ENCODE measurements at regions not wholly inside any gene's neighbourhood (a gene's known extent, or its start where the extent isn't known, plus 50 kb on each side); places are given as distances from the start of the nearest gene placed in this dataset.
"Not testable (repeated sequence)": the region's sequence is repeated elsewhere in the genome, so short reads cannot be mapped to it uniquely, and the experiment has no call there.

DNA sequence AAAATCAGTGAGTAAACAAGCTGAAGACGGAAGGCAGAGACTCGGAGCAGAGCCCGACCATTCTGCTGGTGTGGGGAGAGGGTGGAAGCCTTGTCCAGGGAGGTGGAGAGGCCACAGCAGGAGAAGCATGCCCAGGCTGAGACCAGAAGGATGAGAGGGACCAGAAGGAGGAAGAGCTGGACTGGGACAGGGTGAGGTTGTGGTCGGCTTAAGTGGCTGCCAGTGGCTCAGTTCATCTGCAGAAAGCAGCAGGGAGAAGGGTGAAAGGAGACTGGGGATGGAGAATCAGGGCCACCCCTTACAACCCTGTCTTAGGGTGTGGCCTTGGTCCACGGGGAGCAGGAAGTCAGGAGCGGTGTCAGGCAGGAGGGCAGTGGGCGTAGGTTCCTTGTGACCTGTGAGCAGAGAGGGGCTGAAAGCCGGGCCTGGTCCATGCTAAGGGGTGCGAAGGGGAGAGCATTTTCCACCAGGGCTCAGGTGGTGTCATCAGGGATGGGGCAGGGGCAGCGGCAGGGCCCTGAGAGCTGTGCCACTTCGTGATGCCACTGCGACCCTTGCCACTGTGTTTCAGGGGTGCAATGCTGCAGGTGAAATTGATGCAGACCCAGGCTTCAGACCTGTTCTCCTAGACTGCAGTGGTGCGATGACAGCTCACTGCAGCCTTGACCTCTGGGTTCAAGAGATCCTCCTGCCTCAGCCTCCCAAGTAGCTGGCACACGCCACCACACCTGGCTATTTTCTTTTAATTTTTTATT, 81.1 kb downstream of the TTLL2 start:
- Histone ChIP-seq H3K9me3 (ENCODE audit: low read depth, low read length, poor library complexity, severe bottlenecking) (no peaks in the 10 kb centered on the region), H3K36me3 (ENCODE audit: insufficient read depth, low read length, poor library complexity, severe bottlenecking) (no peaks in the 10 kb centered on the region), H3K27ac (ENCODE audit: low read depth, low read length, poor library complexity, severe bottlenecking) (no peak overlapping the region), H3K27me3 (replicated peaks; ENCODE audit: insufficient read depth, low read depth, low read length, poor library complexity) (no peaks in the 10 kb centered on the region), H3K4me1 (ENCODE audit: insufficient read depth, low read length, poor library complexity, severe bottlenecking) (no peaks in the 10 kb centered on the region), H3K4me3 (ENCODE audit: low read depth, low read length, poor library complexity, severe bottlenecking) (no peak overlapping the region)
- no peak for DNase-seq (ENCODE audit: low spot score)
- intact Hi-C loops (cut with micrococcal nuclease; ENCODE audit: unreplicated experiment), result no loop called here
- TF ChIP-seq, protein P1, sequence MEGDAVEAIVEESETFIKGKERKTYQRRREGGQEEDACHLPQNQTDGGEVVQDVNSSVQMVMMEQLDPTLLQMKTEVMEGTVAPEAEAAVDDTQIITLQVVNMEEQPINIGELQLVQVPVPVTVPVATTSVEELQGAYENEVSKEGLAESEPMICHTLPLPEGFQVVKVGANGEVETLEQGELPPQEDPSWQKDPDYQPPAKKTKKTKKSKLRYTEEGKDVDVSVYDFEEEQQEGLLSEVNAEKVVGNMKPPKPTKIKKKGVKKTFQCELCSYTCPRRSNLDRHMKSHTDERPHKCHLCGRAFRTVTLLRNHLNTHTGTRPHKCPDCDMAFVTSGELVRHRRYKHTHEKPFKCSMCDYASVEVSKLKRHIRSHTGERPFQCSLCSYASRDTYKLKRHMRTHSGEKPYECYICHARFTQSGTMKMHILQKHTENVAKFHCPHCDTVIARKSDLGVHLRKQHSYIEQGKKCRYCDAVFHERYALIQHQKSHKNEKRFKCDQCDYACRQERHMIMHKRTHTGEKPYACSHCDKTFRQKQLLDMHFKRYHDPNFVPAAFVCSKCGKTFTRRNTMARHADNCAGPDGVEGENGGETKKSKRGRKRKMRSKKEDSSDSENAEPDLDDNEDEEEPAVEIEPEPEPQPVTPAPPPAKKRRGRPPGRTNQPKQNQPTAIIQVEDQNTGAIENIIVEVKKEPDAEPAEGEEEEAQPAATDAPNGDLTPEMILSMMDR (conservative IDR thresholded peaks at IDR 0.05; ENCODE audit: low read depth, low read length), result no peak
- TF ChIP-seq EZH2 (IDR thresholded peaks at IDR 0.05; ENCODE audit: borderline replicate concordance, low read depth, low read length, poor library complexity, severe bottlenecking), result no peak
- no TSS peak for BruUV-seq (replicated peaks)
- ChIA-PET CTCF (no interaction called here), POLR2A (ENCODE audit: low non-redundant PET) (no interaction called here)

DNA sequence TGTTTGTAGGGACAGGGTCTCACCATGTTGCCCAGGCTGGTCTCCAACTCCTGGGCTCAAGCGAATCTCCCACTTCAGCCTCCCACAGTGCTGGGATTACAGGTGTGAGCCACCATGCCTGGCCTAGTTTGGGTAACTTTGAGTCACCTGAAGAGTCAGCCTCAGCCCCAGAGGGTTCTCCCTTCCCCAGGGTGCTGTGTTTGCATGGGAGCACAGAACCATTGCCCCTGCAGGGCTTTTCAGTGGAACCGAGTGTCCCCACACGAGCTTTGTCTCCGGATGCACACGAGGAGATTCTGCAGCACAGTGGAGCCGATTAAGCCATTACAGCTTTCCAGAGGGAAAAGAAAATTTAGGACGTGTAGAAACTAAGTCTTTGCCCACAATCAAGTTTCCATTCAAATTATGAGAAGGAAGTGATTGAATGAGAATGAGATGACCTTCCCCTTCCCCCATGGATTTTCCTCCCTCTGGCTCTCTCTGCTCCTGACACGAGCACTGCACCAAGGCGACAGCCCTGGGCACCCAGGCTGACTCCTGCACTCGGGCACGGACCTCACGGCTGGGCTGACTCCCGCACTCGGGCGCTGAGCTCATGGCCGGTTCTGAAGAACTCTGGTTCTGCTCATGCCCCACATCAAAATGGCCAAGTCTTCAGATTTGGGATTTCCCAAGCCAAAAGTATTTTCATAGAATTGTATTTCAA, 81.8 kb downstream of the TTLL2 start:
- H3K9me3 ChIP-seq (ENCODE audit: low read depth, low read length, poor library complexity, severe bottlenecking); H3K36me3 ChIP-seq (ENCODE audit: insufficient read depth, low read length, poor library complexity, severe bottlenecking); H3K27me3 ChIP-seq (replicated peaks; ENCODE audit: insufficient read depth, low read depth, low read length, poor library complexity); DNase-seq (ENCODE audit: low spot score); H3K4me1 ChIP-seq (ENCODE audit: insufficient read depth, low read length, poor library complexity, severe bottlenecking); BruUV-seq (replicated peaks); POLR2A ChIA-PET (ENCODE audit: low non-redundant PET); H3K27ac ChIP-seq (ENCODE audit: low read depth, low read length, poor library complexity, severe bottlenecking); intact Hi-C loops (cut with micrococcal nuclease; ENCODE audit: unreplicated experiment); H3K4me3 ChIP-seq (ENCODE audit: low read depth, low read length, poor library complexity, severe bottlenecking); CTCF ChIA-PET: not testable (repeated sequence)

DNA sequence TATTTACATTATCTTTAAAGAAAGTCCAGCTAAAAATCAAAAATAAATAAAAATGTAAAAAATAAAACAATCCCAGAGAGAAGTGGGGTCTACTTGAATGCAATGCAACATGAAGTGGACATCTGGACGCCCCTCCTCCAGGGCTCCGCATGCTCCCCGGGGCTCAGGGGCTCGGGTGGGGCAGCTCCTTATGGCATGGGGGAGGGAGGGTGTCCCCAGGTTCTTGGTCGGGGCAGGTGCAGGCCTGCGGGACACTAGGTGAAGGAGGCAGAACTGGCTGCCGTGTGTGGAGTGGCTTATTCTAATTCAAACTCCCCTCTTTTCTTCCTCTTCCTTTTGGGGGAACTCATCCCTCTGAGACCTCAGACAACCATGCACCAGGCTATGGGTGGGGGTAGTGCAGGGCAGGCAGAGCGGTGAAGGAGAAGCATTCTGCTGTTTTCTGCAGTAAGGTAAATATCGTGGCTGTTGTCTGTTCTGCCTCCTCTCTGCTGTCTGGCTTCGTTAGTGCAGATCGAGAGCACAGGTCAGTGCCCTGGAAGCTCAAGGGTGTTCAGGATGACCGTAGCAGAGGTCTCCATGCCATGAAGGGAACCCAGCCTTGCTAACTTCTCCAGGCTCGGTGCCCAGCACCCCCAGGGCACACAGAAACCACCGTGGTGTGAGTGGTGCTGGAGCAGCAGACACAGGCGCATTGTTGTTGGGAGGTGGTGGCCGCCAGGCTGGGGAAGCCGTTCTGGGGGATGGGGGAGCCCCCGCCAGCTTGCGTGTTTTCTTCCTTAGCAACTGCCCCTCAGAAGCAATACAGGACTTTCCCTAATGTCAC, 82.6 kb downstream of the TTLL2 start:
- intact Hi-C loops (cut with micrococcal nuclease; ENCODE audit: unreplicated experiment), result no loop called here
- Histone ChIP-seq H3K27me3 (replicated peaks; ENCODE audit: insufficient read depth, low read depth, low read length, poor library complexity) (no peaks in the 10 kb centered on the region), H3K4me1 (ENCODE audit: insufficient read depth, low read length, poor library complexity, severe bottlenecking) (no peaks in the 10 kb centered on the region), H3K4me3 (ENCODE audit: low read depth, low read length, poor library complexity, severe bottlenecking) (no peak overlapping the region), H3K9me3 (ENCODE audit: low read depth, low read length, poor library complexity, severe bottlenecking) (no peaks in the 10 kb centered on the region), H3K36me3 (ENCODE audit: insufficient read depth, low read length, poor library complexity, severe bottlenecking) (no peaks in the 10 kb centered on the region), H3K27ac (ENCODE audit: low read depth, low read length, poor library complexity, severe bottlenecking) (no peak overlapping the region)
- CTCF ChIA-PET, result no interaction called here
- no peak for DNase-seq (ENCODE audit: low spot score)
- TF ChIP-seq EZH2 (IDR thresholded peaks at IDR 0.05; ENCODE audit: borderline replicate concordance, low read depth, low read length, poor library complexity, severe bottlenecking), result no peak
- TF ChIP-seq, protein P1 (conservative IDR thresholded peaks at IDR 0.05; ENCODE audit: low read depth, low read length), result no peak
- BruUV-seq (replicated peaks), result no TSS peak
- POLR2A ChIA-PET (ENCODE audit: low non-redundant PET), result no interaction called here

Measured in A673 (cell line).